ENCODE measurements at regions not wholly inside any gene's neighbourhood (a gene's known extent, or its start where the extent isn't known, plus 50 kb on each side); places are given as distances from the start of the nearest gene placed in this dataset.

DNA sequence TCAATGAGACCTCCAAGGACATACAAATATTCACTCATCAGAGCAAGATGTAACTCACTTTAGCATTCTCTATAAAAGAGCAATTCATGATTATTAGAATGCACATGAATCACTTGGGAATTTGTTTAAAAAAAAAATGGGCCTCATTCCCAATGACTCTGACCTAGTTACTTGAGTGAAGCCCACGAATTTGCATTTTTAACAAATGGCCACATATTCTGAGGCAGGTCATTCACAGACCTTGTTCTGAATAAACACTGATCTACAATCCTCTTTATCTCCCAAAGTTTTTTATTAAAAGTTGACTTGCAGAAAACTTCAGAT, 255.1 kb upstream of the VEGFC start:
- DNase-seq (ENCODE audit: low read depth): no peak

DNA sequence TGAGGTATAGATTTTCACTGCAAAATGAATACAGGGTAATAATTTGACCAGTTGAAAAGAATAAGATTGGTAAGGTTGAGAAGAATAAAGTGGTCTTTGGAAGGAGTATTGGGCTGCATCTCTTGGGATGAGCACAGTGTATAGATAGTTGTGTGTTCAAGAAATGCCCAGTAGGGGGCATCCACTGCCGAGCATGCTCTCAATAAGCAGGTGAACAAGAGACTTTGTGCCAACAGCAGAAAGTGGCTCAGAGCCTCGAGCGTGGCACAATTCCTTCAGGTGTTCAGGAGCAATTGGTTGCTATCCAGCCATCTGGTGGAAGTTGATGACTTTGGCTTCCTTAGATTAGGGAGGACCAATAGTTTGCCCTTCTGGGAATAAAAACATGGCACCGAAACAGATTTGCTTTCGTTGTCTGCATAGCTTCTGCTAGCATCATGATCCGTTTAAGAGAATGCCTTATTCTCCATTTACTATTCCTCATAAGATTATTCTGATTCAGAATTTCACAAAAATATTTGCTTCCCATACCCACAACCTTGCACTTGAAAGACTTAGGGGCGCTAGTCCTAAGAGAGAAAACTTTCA, 258.1 kb upstream of the NEIL3 start:
- DNase-seq (ENCODE audit: low read depth): no peak

DNA sequence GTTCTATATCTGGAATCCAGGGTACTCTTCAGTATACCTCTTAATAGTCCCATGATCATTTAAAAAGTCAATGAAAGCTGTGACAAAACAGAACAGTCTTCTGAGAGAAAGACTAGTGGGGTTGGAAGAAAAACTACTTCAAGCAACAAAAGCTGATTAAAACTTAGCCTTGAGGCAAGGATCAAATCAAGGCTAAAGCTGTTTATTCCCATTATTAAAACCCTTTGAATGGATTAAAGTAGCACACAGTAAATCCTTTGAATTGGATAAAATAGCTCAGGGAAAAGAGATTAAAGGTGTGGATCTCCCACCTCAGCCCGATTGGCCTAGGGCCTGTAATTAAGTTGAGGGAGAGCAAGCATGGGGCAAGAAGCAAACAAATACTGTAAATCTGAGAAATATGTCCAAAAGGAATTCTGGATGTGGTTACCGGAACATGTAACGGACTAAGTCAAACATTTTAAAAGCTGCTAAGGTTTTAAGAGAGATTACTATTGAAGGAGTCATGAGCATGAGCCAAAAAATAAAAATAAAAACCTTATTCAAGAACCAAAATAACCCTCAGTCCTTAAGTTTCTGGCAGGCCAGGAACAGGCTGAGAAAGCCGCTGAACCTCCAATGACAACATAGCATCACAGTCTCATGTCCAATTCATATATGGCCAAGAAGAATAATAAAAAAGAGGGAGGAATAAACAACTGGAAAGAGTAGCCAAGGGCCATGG, 257.3 kb upstream of the NEIL3 start:
- DNase-seq (ENCODE audit: low read depth): no peak

DNA sequence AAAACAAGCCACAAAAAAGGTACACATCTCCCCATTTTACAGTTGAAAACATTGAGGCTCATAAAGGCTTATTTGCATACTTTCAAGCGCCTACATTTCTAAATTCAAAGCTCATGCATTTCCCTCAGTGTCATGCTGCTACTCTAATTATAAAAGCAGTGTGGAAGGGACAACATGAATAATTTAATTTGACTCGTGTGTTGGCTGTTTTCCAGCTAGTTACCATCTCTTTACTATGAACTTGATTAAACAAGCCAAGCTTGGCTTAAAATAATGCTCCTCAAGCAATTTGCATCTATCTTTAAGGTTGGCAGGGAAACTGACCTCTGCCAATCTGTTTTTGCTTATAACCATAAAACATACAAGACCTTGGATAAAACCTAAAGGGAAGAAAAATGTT, 252.5 kb upstream of the NEIL3 start:
- DNase-seq (ENCODE audit: low read depth): no peak

DNA sequence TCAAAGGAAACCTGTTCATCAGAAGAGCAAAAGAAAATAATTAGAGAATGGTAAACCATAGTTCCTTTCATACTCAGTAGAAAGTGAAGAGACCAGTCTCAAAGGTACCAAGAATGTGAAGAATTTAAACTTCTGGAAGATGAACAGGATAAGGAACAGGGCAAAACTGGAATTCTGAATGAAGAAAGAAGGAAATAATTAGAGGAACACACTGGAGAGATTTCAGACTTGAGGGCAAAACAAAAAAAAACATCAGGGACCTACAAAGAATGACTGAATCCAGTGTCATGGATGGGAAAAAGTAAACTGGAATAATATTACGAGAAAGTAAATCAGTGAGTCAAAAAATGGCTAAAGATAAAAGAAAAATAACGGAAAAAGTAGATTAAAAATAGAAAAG, 245.6 kb upstream of the NEIL3 start:
- DNase-seq (ENCODE audit: low read depth): no peak

DNA sequence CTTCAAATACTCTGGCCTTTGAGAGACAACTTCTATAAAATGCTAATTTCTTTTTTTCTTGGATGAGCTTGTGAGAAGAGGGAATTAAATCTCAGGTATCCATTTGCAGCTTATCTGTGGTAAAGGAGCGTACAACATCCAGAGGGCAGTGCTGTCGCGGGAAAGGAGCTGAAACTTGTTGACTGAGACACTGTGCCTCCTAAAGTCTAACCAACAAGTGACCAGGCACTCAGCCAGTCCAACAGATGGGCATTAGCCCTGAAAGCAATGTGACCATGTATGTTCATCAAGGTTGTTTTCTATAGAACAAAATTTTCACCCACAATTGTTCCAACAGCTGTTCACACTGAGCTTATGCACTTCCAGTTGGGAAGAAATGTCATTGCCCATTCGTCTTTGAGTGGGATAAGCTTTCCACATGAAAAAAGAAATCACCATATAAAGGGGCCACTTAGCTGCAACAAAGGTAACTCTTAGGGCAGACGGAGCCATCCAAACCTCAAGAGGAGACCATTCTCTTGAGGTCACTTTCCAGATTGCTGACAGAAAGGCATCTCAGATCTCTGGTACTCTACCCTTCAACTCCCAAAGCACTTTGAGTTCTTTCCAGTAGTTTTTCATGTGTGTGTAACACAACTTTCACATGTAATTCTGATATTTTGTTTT, 244.8 kb upstream of the NEIL3 start:
- no peak for DNase-seq (ENCODE audit: low read depth)

DNA sequence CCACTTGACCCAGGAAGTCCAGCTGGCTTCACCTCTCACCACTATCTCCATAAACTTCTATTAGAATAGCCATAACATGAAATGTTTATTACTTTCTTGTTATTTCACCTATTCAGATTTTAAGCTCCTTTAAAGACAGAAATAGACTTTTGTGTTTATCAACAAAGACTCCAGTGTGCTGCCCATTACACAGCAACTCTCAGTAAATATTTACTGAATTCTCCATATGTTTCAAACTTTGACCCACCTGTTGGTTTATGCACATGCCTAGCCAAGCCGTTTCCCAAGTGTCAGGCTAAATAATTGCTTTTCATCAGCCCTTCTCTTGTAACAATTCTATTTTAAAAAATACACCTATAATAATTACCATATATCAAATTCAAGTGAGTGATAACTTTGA, 242.9 kb upstream of the NEIL3 start:
- no peak for DNase-seq (ENCODE audit: low read depth)

DNA sequence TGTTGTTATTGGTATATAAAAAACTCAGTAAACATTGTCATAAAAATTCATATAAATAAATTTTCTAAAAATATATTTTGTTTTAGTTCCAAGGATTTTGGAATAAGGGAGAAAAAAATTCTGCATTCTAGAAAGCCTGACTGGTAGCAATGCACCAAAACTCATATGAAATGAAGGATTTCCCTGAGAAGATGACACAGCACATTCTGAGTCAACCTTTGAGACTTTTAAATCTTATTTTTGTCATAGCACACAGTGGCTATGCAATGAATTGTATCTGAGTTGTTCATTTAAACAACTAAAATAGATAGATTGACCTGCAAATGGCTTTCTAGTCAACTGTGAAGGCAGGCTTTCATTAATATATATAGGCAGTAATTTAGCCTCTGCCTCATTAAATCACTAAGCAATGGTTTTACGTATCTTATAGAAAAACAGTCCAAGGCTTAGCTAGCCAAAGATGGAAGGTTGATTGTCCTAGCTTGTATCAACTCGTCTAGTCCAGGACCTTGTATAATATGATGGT, 239.1 kb upstream of the NEIL3 start:
- no peak for DNase-seq (ENCODE audit: low read depth)

DNA sequence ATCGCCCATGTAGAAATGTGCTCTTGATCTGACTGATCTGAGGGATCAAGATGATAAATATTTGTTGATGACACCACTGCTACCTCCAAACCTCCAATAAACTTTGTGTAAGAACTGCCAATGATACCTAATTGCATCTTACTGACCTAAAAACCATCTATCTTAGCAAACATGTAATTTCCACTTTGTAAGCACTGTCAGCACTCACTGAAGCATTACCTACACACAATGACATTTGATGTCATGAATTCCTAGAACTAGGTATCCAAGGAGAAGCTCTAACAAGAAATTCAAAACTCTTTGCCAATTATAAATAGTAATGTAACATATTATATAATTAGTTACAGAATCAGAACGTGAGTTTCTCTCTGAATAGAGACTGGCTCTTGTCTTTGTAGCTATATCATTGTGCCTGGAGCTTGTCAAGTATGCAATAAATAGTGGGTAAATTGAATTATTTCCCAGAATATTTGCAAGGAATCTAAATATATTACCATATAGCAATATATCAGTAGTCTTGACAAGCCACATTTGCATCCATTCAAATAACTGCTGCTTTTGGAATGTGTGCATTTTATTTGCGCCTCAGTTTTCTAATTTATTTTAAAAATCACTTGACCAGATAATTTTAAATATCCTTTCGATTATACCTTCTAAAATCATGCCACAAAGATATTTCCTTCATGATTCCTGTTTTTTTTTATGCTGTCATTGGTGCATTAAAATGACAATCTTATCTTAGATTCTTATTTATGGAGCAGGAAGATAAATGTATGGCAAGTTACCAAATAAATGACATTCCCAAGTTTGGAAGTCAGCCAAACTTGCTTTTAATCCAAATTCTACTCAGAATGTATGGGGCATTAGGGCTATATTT, 232.3 kb upstream of the NEIL3 start:
- DNase-seq (ENCODE audit: low read depth): no peak

DNA sequence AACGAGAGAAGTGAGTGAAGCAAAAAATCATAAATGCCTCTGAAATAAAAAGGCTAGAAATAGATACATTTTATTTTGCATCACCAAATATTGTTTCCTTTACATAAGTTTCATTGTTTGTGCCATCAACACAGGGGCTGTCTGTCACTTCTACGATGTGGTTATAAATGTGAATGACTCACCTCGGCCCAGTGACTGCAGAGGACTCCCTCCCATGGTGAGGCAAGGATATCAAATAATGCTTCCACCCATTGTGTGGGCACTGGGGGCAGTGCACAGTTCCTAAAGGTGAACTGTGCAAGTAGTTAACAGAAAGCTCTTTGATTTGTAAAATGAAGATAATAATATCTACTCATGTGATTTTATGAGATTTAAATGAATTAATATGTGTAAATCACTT, 230.3 kb upstream of the NEIL3 start:
- no peak for DNase-seq (ENCODE audit: low read depth)

DNA sequence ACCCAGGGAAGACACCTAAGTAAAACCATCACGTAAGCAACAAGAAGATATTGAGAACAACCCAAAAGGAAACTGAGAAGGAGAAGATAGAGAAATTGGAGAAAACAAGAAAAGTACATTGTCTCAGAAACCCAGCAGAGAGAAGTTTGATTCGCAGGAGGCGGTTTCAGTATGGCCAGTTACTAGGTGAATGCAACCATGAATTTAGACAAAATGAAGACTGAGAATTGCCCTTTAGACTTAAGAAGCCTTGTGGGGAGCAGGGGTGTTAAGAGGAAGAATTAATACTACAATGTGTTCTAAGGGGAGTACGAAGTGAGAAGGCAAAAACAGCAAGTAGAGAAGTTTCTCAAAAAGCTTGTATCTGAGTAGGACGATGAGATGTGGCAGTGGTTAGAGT, 229.3 kb upstream of the NEIL3 start:
- no peak for DNase-seq (ENCODE audit: low read depth)

DNA sequence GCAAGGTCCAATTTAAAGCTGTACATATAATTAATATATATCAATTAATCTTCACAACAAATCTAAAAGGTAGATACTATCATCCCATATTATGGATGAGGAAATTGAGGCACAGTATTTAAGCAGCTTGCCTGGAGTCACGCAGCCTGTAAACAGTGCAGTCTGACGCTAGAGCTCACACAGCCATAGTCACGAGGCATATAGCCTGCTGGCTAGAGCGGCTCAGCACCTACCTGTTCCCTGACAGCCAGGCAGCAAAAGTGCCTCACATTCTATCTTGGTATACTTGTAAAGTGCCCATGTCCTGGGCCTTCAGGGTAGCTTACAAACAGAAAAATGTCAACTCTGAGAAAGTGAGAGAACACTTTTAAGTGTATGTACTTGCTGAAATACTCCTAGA, 222.6 kb upstream of the NEIL3 start:
- no peak for DNase-seq (ENCODE audit: low read depth)

DNA sequence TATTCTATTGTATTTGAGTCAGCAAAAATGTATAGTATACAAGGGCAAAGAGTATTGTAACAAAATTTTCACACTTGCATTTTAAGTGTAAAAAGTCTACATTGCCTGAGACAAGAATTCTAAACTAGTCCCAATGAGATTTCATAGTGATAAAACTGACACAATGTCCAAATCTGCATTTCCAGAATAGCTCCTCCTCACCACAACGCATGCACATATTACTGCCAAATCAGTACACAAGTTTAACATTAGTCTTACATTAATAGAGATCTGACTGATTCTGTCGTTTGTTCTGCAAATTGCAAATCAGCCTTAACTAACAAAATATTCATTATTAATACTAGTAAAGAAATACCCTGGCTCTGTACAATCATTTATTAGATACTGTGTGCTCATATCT, 222.2 kb upstream of the NEIL3 start:
- DNase-seq (ENCODE audit: low read depth): no peak

DNA sequence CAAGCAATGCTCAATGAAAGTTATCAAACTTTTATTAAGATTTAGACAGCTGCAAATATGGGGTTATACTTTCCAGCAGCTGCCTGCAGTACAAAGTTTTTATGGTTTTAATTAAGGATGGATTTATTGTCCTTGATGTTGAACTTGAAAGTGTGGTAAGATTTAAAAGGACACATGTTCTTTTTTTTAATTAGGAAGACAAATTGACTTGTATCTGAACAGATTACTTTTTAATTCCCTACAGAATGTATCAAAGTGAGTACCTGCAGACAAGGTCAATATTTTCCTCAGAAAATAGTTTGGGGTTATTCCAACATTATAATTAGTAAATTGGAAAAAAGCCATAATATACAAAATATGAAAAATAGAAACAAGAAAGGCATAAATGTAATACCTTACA, 218.2 kb upstream of the NEIL3 start:
- DNase-seq (ENCODE audit: low read depth): no peak

DNA sequence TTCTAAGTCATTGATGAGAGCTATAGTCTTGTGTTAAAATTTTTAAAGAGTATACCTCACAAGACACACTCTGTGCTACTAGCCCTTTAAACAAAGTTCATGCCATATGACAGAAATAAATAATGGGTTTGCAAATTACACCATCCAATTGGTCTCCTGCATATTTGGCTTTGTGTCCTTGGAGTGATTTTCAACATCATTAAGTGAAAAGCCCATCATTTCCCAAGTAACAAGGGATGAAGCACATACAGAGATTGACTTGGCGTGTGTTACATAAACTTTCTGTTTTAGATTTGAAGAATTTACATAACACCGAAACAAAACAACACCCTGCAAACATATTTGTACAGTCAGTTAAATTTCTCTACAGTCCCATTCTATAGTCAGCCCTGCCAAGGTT, 216.9 kb upstream of the NEIL3 start:
- DNase-seq (ENCODE audit: low read depth): no peak

DNA sequence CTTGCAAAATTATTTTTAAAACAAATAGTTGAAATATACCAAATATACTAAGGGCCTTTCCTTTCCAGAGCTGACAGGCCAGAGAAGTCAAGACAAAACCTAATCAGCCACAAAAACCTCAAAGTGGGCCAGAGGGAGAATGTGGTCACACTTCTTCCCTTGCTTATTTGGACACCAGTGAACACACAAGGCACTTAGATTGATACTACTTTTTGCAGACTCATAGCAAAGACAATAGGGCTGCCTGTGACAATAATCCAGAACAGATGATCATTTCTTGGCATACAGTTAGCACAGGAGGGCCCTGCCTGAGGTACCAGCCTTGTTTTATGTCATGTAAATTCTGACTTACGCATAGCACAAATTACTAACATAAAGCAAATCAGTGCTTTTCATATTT, 215.7 kb upstream of the NEIL3 start:
- no peak for DNase-seq (ENCODE audit: low read depth)

DNA sequence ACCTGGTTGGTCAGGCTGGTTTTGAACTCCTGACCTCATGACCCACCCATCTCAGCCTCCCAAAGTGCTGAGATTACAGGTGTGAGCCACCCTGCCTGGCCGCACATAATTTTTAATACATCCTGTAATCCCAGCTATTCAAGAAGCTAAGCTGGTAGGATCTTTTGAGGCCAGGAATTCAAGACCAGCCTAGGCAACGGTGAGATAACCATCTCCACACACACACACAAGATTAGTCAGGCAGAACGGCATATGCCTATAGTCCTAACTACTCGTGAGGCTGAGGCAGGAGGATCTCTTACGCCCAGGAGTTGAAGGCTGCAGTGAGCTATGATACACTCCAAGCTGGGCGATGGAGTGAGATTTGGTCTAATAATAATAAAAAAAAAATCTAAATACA, 212.4 kb upstream of the NEIL3 start:
- no peak for DNase-seq (ENCODE audit: low read depth)

DNA sequence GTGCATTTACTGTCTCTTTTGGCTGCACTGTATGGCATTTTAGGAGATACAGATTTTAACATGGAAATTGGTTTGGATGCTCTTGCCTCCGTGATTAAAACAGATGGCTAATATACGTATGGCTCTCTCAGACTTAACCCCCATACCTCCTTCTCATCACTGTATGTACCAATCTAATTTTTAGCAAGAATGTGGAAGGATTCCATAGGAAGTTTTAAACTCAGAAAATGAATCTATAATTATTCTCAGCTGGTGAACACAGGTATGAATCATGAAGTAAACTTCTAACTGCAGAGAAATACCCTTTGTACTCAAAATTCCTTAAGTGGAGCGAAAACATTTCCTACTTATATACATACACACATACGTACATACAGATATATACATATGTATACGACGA, 210.5 kb upstream of the NEIL3 start:
- DNase-seq (ENCODE audit: low read depth): no peak

DNA sequence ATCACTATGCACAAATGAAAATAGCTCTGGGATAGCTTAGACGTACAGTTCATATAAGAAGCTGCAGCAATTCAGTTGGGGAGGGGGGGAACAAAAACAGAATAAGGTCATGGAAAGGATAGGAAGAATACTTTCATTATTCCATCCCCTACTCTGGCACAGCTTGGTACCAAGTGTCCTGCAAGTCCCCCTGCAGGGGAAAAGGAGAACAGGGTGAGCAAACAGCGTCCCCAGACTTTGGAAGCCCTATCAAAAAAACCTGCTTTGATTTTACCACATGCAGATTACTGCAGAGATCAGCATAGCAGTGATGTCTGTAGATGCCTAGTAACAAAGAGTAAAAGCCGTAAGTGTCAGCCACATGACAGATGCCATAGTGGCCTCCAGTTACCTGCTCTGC, 209.4 kb upstream of the NEIL3 start:
- DNase-seq (ENCODE audit: low read depth): no peak

DNA sequence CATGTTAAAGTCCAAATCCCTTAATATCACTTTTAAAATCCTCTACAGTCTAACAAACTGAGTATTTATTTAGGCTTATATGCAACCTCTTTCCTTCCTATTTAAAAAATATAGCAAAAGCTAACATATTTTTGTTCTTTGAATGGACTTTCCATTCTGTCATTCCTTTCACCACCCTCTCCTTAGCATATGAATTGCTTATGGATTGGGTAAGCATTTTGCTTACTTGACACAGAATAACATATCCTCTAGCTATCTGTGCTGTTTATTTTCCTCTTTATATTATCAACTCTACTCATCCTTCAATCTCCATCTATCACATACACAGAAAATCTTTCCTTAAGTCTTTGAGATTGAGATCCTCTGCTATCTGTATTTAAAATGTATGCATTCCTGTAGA, 206.1 kb upstream of the NEIL3 start:
- DNase-seq (ENCODE audit: low read depth): no peak

DNA sequence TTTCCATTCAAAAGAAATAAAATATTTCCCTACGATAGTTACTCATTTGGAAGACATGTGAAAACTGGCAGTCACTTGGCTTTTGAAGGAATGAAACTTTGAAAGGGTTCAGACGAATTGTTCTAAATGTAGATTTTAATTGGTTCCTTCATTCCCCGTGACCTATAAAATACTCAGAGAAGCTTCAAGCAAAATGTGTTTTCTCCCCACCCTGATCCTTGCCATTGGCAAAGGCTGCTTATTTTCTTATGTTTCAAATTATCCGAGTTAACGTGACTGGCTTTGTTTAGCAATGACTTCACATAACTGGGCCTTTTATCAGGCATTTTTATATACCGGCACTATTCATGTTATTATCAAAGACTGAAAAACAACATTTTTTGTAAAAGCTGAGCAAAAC, 204.1 kb upstream of the NEIL3 start:
- no peak for DNase-seq (ENCODE audit: low read depth)

DNA sequence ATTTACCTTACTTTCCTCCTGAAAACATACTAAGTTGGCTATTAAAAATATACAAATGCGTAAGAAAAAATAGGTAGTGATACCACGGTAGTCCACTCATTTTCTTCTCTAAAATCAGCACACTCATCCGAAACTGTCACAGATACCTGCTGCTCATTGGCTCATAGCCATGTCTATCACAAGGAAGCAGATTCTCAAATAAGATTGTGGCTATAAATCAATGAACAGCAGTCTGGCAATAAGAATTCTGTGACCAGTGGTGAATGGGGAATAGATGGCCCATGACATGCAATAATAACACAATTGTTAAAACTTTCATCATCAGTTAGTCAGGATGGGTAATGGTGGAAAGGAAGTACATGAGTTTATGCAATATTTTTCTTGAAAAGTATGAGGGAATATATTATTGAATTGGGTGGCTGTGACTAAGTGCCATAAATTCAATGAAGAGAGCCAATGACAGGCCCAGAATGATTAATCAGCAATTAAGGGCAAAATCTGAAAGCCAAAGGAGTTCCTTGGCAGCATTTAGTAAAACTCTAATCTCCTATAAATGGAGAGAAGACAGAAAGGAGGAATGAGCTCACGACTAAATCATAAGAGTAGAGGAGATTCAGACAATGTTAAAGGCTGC, 202.3 kb upstream of the NEIL3 start:
- no peak for DNase-seq (ENCODE audit: low read depth)
